Transverse colon (tissue), 4 donors: ENCODE measurements at regions not wholly inside any gene's neighbourhood (a gene's known extent, or its start where the extent isn't known, plus 50 kb on each side); places are given as distances from the start of the nearest gene placed in this dataset.

Source experiments
- CTCF ChIP-seq, 5 experiments: fragments of 200-600 bp in 3 of 5; fragments of 450-650 bp in 2 of 5; sonication (generic) in 3 of 5; IDR thresholded peaks; 1 replicate in 2 of 5; 2 replicates in 3 of 5; pipeline ENCODE4 v1.5.1; 2016 to 2017; ENCODE audit warnings: antibody characterized with exemption in 5 of 5, inconsistent platforms in 3 of 5, mild to moderate bottlenecking in 2 of 5, moderate library complexity in 1 of 5
- EP300 ChIP-seq: sonication (generic); formaldehyde crosslinking; IDR thresholded peaks from one replicate; pipeline ENCODE4 v1.6.1; 2017; ENCODE audit warnings: antibody characterized with exemption, low read depth
- POLR2A ChIP-seq: fragments of 450-650 bp; IDR thresholded peaks from one replicate; pipeline ENCODE4 v1.6.1; 2016; ENCODE audit warnings: antibody characterized with exemption, mild to moderate bottlenecking, moderate library complexity
- POLR2AphosphoS5 ChIP-seq, 3 donors: sonication (generic); formaldehyde crosslinking; IDR thresholded peaks; one replicate each; pipeline ENCODE4 v1.6.1; 2016; ENCODE audit warnings: antibody characterized with exemption in 3 of 3

GRCh38 chr7:10802011-10802410, 171.7 kb upstream of the PHF14 start:
- TF ChIP-seq POLR2AphosphoS5 (IDR thresholded peaks at IDR 0.05) (no peak), POLR2A (no peak), CTCF (IDR thresholded peaks at IDR 0.05) (no peak), EP300 (no peak)
